Fibroblast of peridontal ligament (primary cell): ENCODE measurements at regions not wholly inside any gene's neighbourhood (a gene's known extent, or its start where the extent isn't known, plus 50 kb on each side); places are given as distances from the start of the nearest gene placed in this dataset.
"Not testable (repeated sequence)": the region's sequence is repeated elsewhere in the genome, so short reads cannot be mapped to it uniquely, and the experiment has no call there.

Experiments
- DNase-seq: peaks from one replicate; pipeline ENCODE4 v3.0.0-alpha.2; 2010; ENCODE audit errors: extremely low read depth

- not testable (repeated sequence) for DNase-seq
These were observed 142.1 kb downstream of the SPATA31A6 start for GRCh38 chr9:42325561-42325960.

GRCh38 chr9:42326482-42326881, 143.0 kb downstream of the SPATA31A6 start:
- not testable (repeated sequence) for DNase-seq

GRCh38 chr9:42335342-42335741, 151.9 kb downstream of the SPATA31A6 start:
- not testable (repeated sequence) for DNase-seq

GRCh38 chr9:42335984-42336657, 152.7 kb downstream of the SPATA31A6 start:
- not testable (repeated sequence) for DNase-seq

- not testable (repeated sequence) for DNase-seq
These were observed 154.8 kb downstream of the SPATA31A6 start for GRCh38 chr9:42338275-42338674.

GRCh38 chr9:42339671-42340434, 156.4 kb downstream of the SPATA31A6 start:
- not testable (repeated sequence) for DNase-seq

GRCh38 chr9:42340435-42340723, 156.9 kb downstream of the SPATA31A6 start:
- DNase-seq: not testable (repeated sequence)

GRCh38 chr9:42341860-42342259, 158.4 kb downstream of the SPATA31A6 start:
- not testable (repeated sequence) for DNase-seq

GRCh38 chr9:42342297-42342696, 158.8 kb downstream of the SPATA31A6 start:
- DNase-seq: not testable (repeated sequence)

- DNase-seq: not testable (repeated sequence)
These were observed 161.0 kb downstream of the SPATA31A6 start for GRCh38 chr9:42344508-42344907.

- DNase-seq: not testable (repeated sequence)
These were observed 163.5 kb downstream of the SPATA31A6 start for GRCh38 chr9:42346916-42347315.

GRCh38 chr9:42349181-42349580, 165.7 kb downstream of the SPATA31A6 start:
- not testable (repeated sequence) for DNase-seq

- DNase-seq: not testable (repeated sequence)
These were observed 167.0 kb downstream of the SPATA31A6 start for GRCh38 chr9:42350412-42350811.

- DNase-seq: not testable (repeated sequence)
These were observed 174.3 kb downstream of the SPATA31A6 start for GRCh38 chr9:42357604-42358373.

GRCh38 chr9:42358626-42359247, 175.3 kb downstream of the SPATA31A6 start:
- DNase-seq: not testable (repeated sequence)

GRCh38 chr9:42364410-42365243, 181.2 kb downstream of the SPATA31A6 start:
- not testable (repeated sequence) for DNase-seq

GRCh38 chr9:42365244-42365945, 181.9 kb downstream of the SPATA31A6 start:
- peak; percentile 17 for DNase-seq

GRCh38 chr9:42368279-42368881, 184.9 kb downstream of the SPATA31A6 start:
- DNase-seq: not testable (repeated sequence)

GRCh38 chr9:42370172-42370571, 186.7 kb downstream of the SPATA31A6 start:
- not testable (repeated sequence) for DNase-seq

- not testable (repeated sequence) for DNase-seq
These were observed 188.0 kb downstream of the SPATA31A6 start for GRCh38 chr9:42371417-42371816.
